ENCODE measurements at regions not wholly inside any gene's neighbourhood (a gene's known extent, or its start where the extent isn't known, plus 50 kb on each side); places are given as distances from the start of the nearest gene placed in this dataset.

DNA sequence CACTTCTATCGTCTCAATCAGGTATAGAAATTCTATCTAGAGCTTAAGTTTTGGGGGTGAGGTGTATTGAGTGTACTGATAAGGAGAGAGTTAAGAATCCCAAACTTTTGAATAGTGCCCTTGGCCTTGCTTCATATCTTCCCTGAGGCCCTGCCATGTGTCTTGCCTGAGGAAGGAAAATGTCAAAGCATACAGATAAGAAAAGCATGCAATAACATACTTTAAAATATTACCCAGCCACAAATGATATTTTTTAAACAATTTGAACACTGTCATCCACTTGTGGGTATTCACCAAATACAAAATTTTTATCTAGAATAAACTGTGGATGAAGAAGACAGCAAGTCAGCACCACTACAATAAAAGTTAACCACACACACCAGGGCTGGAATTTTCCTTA is 631.0 kb upstream of the ALCAM start:
- DNase-seq (ENCODE audit: low read depth, low spot score), result no peak

DNA sequence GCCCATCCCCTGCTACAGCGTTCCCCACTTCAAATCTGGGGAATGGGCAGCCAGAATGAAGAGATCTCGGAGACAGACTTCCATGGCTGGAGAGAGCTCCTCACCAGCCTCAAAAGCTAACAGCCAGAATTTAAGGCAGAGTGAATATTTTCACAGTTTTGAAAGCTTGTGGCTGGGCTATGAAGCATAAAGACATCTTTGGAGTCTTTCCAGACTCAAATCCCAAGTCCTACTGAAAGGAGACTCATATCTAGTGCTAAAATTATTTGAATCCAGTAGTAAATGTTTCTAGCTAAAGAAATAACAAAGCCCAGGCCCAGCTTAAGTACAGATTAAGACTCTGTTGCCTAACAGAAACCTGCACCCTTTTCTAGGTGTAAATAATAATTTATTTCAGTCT is 628.4 kb upstream of the ALCAM start:
- DNase-seq (ENCODE audit: low read depth, low spot score), result no peak

DNA sequence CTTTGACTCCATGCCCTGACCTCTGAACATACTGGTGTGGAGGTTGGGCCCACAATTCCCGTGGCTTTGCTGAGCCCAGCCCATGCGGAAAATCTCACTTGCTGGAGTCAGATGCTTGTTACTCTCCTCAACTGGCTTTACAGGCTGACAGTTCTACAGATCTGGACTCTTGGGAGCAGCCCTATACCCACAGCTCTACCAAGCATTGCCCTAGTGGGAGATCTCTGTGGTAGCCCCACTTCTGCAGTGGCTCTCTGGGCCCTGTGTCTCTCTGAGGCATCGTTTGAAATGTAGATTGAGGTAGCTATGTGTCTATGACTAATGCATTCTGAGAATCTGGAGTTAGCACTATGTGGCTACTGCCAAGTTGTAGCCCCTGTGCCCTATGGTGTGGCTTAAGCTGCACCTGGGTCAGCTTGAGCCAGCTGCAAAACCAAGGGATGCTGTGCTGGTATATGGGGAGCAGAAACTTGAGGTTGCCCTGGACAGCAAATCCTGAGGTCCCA is 625.8 kb upstream of the ALCAM start:
- DNase-seq (ENCODE audit: low read depth, low spot score), result no peak

GRCh38 chr3:104742044-104742443 is 624.7 kb upstream of the ALCAM start:
- DNase-seq (ENCODE audit: low read depth, low spot score), result no peak

GRCh38 chr3:104745313-104745712 is 621.4 kb upstream of the ALCAM start:
- DNase-seq (ENCODE audit: low read depth, low spot score), result no peak

DNA sequence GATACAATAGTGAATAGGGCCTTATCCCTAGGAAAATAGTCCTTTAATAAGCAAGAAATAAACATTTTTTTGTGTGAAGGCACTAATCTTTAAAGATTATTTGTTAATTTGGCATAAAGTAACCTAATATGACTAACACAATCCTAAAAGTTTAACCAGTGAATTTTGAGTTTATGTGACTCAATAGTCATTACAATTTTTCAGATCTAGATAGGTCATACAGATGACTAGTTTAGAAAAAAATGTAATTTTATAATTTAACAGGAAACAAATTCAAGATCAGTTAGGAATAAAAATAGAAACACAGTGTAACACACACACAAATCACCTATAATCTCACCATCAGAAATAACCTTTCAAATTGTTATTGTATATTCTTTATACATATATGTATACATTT is 620.7 kb upstream of the ALCAM start:
- no peak for DNase-seq (ENCODE audit: low read depth, low spot score)

- no peak for DNase-seq (ENCODE audit: low read depth, low spot score)
Observed at GRCh38 chr3:104750581-104750980, 616.1 kb upstream of the ALCAM start.

DNA sequence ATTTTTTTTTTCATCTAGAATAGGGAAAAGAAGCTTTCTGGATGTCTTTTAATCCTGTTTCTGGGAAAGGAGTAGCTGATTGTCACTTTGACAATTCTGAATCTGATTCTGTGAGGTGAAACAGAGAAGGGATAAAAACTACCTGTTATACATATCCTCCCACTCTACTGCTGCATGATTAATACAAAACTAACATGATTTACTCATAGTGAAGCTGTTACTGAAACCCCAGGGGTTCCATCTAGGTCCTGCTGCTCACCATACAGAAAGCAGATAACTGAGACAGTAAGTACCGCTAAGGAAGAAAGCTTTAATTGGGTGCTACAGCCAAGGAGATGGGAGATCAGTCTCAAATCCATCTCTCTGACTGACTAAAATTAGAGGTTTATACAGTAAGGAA is 610.9 kb upstream of the ALCAM start:
- no peak for DNase-seq (ENCODE audit: low read depth, low spot score)

- DNase-seq (ENCODE audit: low read depth, low spot score), result no peak
Observed at GRCh38 chr3:104763007-104763406, 603.7 kb upstream of the ALCAM start.

- no peak for DNase-seq (ENCODE audit: low read depth, low spot score)
Observed at GRCh38 chr3:104764496-104764895, 602.2 kb upstream of the ALCAM start.

DNA sequence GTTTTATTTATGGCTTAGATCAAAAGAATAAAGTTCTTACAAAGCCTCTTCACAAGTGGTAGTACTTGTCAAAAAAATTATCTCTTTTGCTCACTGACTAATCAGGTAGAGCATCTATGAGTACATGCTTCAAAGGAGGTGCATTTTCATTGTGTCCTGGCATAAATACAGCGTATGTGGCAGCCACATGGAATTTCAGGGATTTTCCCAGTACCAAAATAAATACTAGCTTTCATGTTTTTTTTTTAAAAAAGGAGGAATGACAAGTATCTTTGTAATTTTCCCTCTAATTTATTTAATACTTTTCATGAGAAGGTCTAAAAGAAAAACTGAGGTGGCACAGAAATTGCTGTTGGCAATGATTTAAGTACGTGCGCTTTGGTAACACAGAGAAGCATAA is 597.8 kb upstream of the ALCAM start:
- no peak for DNase-seq (ENCODE audit: low read depth, low spot score)

DNA sequence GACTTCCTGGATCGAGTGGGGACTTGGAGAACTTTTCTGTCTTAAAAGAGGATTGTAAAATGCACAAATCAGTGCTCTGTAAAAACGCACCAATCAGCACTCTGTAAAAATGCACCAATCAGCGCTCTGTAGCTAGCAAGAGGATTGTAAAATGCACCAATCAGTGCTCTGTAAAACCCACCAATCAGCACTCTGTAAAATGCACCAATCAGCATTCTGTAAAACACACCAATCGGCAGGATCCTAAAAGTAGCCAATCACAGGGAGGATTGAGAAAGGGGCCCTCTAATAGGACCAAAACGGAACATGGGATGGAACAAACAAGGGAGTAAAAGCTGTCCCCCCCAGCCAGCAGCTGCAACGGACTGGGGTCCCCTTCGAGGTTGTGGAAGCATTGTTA is 587.4 kb upstream of the ALCAM start:
- no peak for DNase-seq (ENCODE audit: low read depth, low spot score)

DNA sequence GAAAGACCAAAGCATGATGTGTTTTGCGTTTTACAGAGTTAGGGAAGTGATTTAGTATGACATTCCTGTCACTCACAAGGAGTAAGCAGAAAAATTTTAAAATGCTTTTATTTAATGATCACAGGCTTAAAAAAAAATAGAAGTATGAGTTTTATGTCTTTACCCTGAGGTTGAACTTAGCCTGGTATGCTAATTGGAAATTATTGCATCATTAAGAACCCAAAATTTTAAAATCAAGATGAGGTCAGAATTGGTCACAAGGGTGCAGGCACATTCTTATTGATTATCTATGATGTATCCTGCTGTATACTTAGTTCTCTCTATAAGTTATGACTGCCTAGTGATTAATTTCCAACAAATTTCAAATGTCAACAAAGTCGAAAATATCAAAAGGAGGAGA is 585.6 kb upstream of the ALCAM start:
- DNase-seq (ENCODE audit: low read depth, low spot score), result no peak

DNA sequence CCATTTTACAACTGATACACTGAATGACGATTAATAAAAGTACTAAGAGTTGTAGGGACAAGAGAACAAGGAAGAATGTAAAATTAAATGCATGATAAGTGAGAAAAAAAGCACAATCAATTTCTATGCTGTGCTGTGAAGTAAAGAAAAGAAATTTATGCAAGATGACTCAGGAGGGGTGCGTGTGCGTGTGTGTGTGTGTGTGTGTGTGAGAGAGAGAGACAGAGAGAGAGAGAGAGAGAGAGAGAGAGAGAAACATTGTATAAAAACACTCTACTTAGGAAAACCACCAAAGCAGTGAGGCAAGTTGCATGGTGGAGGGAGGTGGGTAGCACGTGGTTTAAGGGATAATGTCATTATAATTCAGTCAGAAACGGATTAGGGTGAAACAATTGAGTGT is 580.8 kb upstream of the ALCAM start:
- no peak for DNase-seq (ENCODE audit: low read depth, low spot score)

DNA sequence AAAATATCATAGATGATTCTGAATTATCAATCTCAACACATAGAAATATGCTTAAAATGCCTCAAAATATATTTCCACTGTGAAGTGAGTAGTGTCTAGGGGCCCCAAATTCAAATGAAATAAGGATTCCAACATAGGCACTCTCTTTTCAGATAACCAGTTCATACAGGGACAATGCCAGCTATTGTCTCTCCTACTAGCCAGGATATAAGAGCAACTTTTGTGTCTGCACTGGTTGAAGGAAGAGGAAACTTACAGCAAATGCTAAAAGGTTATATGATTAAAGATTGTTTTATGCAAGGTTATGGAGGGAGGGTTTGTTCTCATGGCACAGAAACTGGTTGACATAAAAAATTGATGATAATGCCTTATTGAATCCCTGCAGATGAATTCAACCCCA is 579.4 kb upstream of the ALCAM start:
- no peak for DNase-seq (ENCODE audit: low read depth, low spot score)

GRCh38 chr3:104788807-104789206 is 577.9 kb upstream of the ALCAM start:
- DNase-seq (ENCODE audit: low read depth, low spot score), result no peak

DNA sequence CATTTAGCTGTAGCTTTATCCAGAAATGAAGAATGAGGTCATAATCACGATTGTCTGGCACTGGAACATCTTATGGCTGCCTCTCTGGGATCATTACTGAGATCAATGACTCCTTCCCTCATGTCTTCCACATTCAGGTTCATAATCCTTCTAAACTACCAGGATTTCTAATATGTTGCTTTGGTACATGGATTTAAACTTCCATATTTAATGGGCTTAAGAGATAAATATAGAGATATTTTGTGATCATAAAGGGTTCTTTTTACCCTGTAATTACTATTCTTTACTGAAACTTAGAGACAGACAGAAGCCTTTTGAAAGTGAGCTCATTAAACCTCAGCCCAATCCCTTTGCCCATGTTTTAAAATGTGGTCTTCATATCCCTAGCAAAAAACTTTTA is 575.4 kb upstream of the ALCAM start:
- no peak for DNase-seq (ENCODE audit: low read depth, low spot score)

- no peak for DNase-seq (ENCODE audit: low read depth, low spot score)
Observed at GRCh38 chr3:104796556-104796955, 570.2 kb upstream of the ALCAM start.

- no peak for DNase-seq (ENCODE audit: low read depth, low spot score)
Observed at GRCh38 chr3:104805042-104805441, 561.7 kb upstream of the ALCAM start.

GRCh38 chr3:104805508-104805907 is 561.2 kb upstream of the ALCAM start:
- DNase-seq (ENCODE audit: low read depth, low spot score), result no peak

DNA sequence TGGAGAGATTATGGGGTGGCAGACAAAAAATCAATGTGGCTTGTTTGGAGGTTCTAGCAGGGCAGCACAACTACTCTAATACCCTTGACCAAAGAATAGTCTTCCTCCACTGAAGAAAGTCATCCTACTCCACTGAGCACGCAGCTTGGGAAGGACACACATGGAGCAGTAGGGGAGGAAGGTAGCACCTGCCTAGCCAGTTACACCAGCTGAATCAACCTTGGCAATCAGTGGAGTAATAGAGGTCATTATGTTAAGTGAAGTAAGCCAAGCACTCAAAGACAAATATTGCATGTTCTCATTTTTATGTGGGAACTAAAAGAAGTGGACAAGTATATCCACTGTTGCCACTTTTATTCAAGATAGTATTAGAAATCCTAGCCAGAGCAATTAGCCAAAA is 555.8 kb upstream of the ALCAM start:
- DNase-seq (ENCODE audit: low read depth, low spot score), result no peak

DNA sequence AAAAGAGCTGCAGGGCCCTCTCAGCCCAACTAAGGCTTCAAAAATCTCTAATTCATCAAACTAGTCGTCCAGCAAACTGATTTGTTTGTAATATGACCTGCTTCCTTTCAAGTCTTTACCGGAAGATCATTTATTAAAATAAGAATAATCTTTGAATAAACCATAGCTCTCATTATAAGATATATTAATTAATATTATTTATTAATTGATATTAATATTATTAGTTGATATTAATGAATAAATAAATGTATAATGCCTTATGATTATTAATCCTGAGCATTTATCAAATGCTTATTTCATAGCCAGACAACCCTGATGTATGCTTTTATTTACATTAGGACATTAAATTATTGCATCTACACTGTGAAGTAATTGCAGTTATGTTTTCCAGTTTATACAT is 550.7 kb upstream of the ALCAM start:
- DNase-seq (ENCODE audit: low read depth, low spot score), result no peak

DNA sequence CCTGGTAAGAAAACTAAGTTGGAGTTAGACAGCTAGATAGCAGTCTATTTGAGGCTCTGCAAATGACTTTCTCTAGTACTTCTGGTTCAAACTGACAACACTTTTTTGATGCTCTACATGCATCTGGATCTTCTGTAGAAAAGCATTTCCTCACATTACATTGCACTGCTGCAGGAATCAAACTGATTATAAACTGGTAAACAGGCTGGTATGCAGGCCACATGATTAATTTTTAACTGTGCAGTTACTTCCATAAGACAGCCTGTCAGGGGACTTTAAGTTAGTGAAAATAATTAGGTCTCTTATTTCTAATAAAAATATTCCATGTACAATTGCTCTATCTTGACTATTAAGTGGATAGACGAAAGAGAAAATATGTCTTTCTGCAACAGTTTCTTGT is 550.0 kb upstream of the ALCAM start:
- DNase-seq (ENCODE audit: low read depth, low spot score), result no peak

DNA sequence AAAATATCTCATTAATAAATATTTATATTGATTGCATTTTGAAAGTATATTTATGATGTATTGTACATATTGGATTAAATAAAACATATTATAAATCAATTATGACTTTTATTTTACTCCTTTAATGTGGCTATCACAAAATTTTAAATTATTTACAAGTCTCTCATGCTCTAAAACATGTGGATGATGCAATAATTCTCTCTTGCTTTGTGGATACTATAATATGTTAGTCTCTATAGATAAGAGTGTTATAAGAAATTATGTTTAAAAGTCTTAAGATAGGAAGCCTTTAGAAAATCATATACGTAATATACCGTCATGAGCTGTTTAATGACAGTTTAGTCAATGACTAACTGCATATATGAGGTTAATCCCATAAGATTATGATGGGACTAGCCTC is 547.4 kb upstream of the ALCAM start:
- DNase-seq (ENCODE audit: low read depth, low spot score), result no peak

DNA sequence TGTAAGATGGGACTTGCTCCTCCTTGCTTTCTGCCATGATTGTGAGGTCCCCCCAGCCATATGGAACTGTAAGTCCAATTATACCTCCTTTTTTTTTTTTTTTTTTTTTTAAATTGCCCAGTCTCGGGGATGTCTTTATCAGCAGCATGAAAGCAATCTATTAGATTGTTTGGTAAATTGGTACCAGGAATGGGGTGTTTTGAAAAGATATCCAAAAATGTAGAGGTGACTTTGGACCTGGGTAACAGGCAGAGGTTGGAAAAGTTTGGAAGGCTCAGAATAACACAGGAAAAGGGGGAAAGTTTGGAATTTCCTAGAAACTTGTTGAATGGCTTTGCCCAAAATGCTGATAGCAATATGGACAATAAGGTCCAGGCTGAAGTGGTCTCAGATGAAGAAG is 545.8 kb upstream of the ALCAM start:
- no peak for DNase-seq (ENCODE audit: low read depth, low spot score)
